ENCODE measurements at regions not wholly inside any gene's neighbourhood (a gene's known extent, or its start where the extent isn't known, plus 50 kb on each side); places are given as distances from the start of the nearest gene placed in this dataset.

DNA sequence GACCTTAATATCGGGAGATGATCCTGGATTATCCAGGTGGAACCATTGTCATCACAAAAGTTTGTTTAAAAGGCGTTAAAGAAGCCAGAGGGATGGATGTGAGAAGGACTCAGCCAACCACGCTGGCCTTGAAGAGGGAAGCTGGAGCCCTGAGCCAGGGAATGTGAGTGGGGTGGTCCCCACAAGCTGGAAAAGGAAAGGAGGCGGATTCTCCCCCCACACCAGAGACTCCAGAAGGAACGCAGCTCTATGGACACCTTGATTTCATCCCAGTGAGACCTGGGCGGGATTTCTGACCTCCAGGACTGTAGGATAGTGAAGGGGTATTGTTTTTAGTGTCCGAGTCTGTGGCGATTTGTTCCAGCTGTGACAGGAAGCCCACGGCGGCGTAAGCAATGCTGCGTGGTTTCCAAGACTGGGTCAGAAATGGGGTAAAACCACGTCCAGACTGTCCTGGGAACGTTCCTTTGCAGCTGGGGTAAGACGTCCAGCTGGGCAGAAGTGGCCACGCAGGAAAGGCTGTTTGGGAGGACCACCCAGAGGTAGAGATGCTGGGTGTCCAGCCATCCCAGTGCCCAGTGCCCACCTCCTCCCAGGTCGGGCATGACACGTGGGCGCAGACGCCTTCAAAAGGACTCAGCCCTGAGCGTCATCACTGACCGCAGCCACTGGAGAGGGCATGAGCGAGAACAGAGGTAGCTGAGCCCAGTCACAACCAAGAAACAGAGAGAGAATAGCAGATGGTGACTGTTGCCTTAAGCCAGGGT lies 125.4 kb upstream of the USP29 start:
- TF ChIP-seq, protein P1, sequence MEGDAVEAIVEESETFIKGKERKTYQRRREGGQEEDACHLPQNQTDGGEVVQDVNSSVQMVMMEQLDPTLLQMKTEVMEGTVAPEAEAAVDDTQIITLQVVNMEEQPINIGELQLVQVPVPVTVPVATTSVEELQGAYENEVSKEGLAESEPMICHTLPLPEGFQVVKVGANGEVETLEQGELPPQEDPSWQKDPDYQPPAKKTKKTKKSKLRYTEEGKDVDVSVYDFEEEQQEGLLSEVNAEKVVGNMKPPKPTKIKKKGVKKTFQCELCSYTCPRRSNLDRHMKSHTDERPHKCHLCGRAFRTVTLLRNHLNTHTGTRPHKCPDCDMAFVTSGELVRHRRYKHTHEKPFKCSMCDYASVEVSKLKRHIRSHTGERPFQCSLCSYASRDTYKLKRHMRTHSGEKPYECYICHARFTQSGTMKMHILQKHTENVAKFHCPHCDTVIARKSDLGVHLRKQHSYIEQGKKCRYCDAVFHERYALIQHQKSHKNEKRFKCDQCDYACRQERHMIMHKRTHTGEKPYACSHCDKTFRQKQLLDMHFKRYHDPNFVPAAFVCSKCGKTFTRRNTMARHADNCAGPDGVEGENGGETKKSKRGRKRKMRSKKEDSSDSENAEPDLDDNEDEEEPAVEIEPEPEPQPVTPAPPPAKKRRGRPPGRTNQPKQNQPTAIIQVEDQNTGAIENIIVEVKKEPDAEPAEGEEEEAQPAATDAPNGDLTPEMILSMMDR (IDR thresholded peaks at IDR 0.05): no peak
- TF ChIP-seq EZH2phosphoT487 (IDR thresholded peaks at IDR 0.05) (no peak), EZH2 (IDR thresholded peaks at IDR 0.05) (no peak)
